Activated CD4-positive, alpha-beta memory T cell treated with anti-CD3 and anti-CD28 coated beads for 36 hours (primary cell): ENCODE measurements at regions not wholly inside any gene's neighbourhood (a gene's known extent, or its start where the extent isn't known, plus 50 kb on each side); places are given as distances from the start of the nearest gene placed in this dataset.

ENCODE experiments used
- CTCF ChIA-PET: fragments of 350-600 bp; sonication (Branson Sonifier 250); formaldehyde crosslinking; loops from one replicate; lab custom pipeline; 2021; ENCODE audit warnings: antibody characterized with exemption, inconsistent platforms; lab: Charles Lee
- POLR2A ChIA-PET: fragments of 350-600 bp; sonication (Branson Sonifier 250); formaldehyde crosslinking; loops from one replicate; lab custom pipeline; 2021; ENCODE audit warnings: antibody characterized with exemption; lab: Charles Lee
- DNase-seq: peaks from one replicate; pipeline ENCODE4 v3.0.0-alpha.2; 2020
- H3K27ac Mint-ChIP-seq: one replicate; pipeline ENCODE4 v1.8.0; 2021; ENCODE audit warnings: mixed read lengths
- H3K27me3 Mint-ChIP-seq: one replicate; pipeline ENCODE4 v1.8.0; 2021; ENCODE audit warnings: mixed read lengths
- H3K36me3 Mint-ChIP-seq: one replicate; pipeline ENCODE4 v1.8.0; 2021; ENCODE audit warnings: mixed read lengths
- H3K4me1 Mint-ChIP-seq: one replicate; pipeline ENCODE4 v1.8.0; 2021; ENCODE audit warnings: low read depth, mixed read lengths
- H3K4me3 Mint-ChIP-seq: one replicate; pipeline ENCODE4 v1.8.0; 2021; ENCODE audit warnings: mild to moderate bottlenecking, mixed read lengths
- H3K9me3 Mint-ChIP-seq: one replicate; pipeline ENCODE4 v1.8.0; 2021; ENCODE audit warnings: mixed read lengths
- intact Hi-C: fragments of 100-400 bp; cut with micrococcal nuclease; formaldehyde crosslinking; loops from one replicate; pipeline ENCODE4 v1.15.1; 2023

- CTCF ChIA-PET: no interaction called here
- H3K4me1 Mint-ChIP-seq: no peaks in the 10 kb centered on the region
- no peaks in the 10 kb centered on the region for H3K27me3 Mint-ChIP-seq
- no peak for DNase-seq
- H3K4me3 Mint-ChIP-seq: no peak overlapping the region
- POLR2A ChIA-PET: no interaction called here
- intact Hi-C loops: no loop called here
- H3K36me3 Mint-ChIP-seq: no peaks in the 10 kb centered on the region
- no peak overlapping the region for H3K27ac Mint-ChIP-seq
- H3K9me3 Mint-ChIP-seq: peaks cover 12% of the 10 kb centered on the region
These were observed 528.0 kb upstream of the NMUR2 start for GRCh38 chr5:152933056-152933455.

- POLR2A ChIA-PET: no interaction called here
These were observed 533.6 kb upstream of the NMUR2 start for GRCh38 chr5:152938630-152939029.

GRCh38 chr5:152942633-152943336, 537.7 kb upstream of the NMUR2 start:
- H3K27ac Mint-ChIP-seq: no peak overlapping the region
- H3K36me3 Mint-ChIP-seq: no peaks in the 10 kb centered on the region
- DNase-seq: no peak
- ChIA-PET POLR2A (no interaction called here), CTCF (no interaction called here)
- H3K9me3 Mint-ChIP-seq: peaks cover 15% of the 10 kb centered on the region
- intact Hi-C loops: no loop called here
- no peak overlapping the region for H3K4me3 Mint-ChIP-seq
- H3K4me1 Mint-ChIP-seq: no peaks in the 10 kb centered on the region
- no peaks in the 10 kb centered on the region for H3K27me3 Mint-ChIP-seq

More at GRCh38 chr5:152938630-152939029, 533.6 kb upstream of the NMUR2 start:
- Mint-ChIP-seq H3K27me3 (no peaks in the 10 kb centered on the region), H3K4me3 (no peak overlapping the region), H3K4me1 (no peaks in the 10 kb centered on the region), H3K36me3 (no peaks in the 10 kb centered on the region), H3K27ac (no peak overlapping the region), H3K9me3 (peaks cover 15% of the 10 kb centered on the region)
- intact Hi-C loops: no loop called here
- no peak for DNase-seq
- CTCF ChIA-PET: no interaction called here

GRCh38 chr5:152953788-152954483, 536.5 kb upstream of the GRIA1 start:
- no peaks in the 10 kb centered on the region for H3K36me3 Mint-ChIP-seq
- CTCF ChIA-PET: no interaction called here
- no peak overlapping the region for H3K4me3 Mint-ChIP-seq
- no peaks in the 10 kb centered on the region for H3K27me3 Mint-ChIP-seq
- H3K27ac Mint-ChIP-seq: no peak overlapping the region
- no peak for DNase-seq
- intact Hi-C loops: no loop called here
- H3K9me3 Mint-ChIP-seq: peaks cover 2% of the 10 kb centered on the region
- no peaks in the 10 kb centered on the region for H3K4me1 Mint-ChIP-seq
- POLR2A ChIA-PET: no interaction called here

GRCh38 chr5:152956943-152957613, 533.4 kb upstream of the GRIA1 start:
- H3K36me3 Mint-ChIP-seq: no peaks in the 10 kb centered on the region
- H3K27me3 Mint-ChIP-seq: no peaks in the 10 kb centered on the region
- peaks cover 3% of the 10 kb centered on the region for H3K9me3 Mint-ChIP-seq
- DNase-seq: no peak
- intact Hi-C loops: no loop called here
- H3K4me1 Mint-ChIP-seq: no peaks in the 10 kb centered on the region
- no peak overlapping the region for H3K4me3 Mint-ChIP-seq
- no peak overlapping the region for H3K27ac Mint-ChIP-seq
- POLR2A ChIA-PET: no interaction called here
- CTCF ChIA-PET: no interaction called here

- Mint-ChIP-seq H3K4me3 (no peak overlapping the region), H3K27ac (no peak overlapping the region), H3K27me3 (no peaks in the 10 kb centered on the region), H3K9me3 (peaks cover 21% of the 10 kb centered on the region), H3K36me3 (no peaks in the 10 kb centered on the region), H3K4me1 (no peaks in the 10 kb centered on the region)
- ChIA-PET CTCF (no interaction called here), POLR2A (no interaction called here)
- intact Hi-C loops: no loop called here
- DNase-seq: no peak
These were observed 512.2 kb upstream of the GRIA1 start for GRCh38 chr5:152978141-152978835.

- H3K4me1 Mint-ChIP-seq: no peaks in the 10 kb centered on the region
- no peaks in the 10 kb centered on the region for H3K27me3 Mint-ChIP-seq
- ChIA-PET CTCF (no interaction called here), POLR2A (no interaction called here)
- H3K4me3 Mint-ChIP-seq: no peak overlapping the region
- H3K27ac Mint-ChIP-seq: no peak overlapping the region
- DNase-seq: no peak
- no peaks in the 10 kb centered on the region for H3K36me3 Mint-ChIP-seq
- peaks cover 6% of the 10 kb centered on the region for H3K9me3 Mint-ChIP-seq
- intact Hi-C loops: no loop called here
These were observed 503.3 kb upstream of the GRIA1 start for GRCh38 chr5:152987131-152987530.

GRCh38 chr5:152990217-152990616, 500.3 kb upstream of the GRIA1 start:
- no peaks in the 10 kb centered on the region for H3K27me3 Mint-ChIP-seq
- ChIA-PET CTCF (no interaction called here), POLR2A (no interaction called here)
- no peak overlapping the region for H3K4me3 Mint-ChIP-seq
- no peaks in the 10 kb centered on the region for H3K36me3 Mint-ChIP-seq
- intact Hi-C loops: no loop called here
- no peak for DNase-seq
- H3K27ac Mint-ChIP-seq: no peak overlapping the region
- H3K9me3 Mint-ChIP-seq: no peaks in the 10 kb centered on the region
- H3K4me1 Mint-ChIP-seq: no peaks in the 10 kb centered on the region

GRCh38 chr5:152990649-152991048, 499.8 kb upstream of the GRIA1 start:
- no peaks in the 10 kb centered on the region for H3K27me3 Mint-ChIP-seq
- ChIA-PET CTCF (interaction anchor here (0.6 kb wide), 1 partner anchor 73 kb away, joined by 3 read pairs; no protein-coding TSS in a partner anchor), POLR2A (no interaction called here)
- intact Hi-C loops: no loop called here
- DNase-seq: no peak
- no peaks in the 10 kb centered on the region for H3K36me3 Mint-ChIP-seq
- no peaks in the 10 kb centered on the region for H3K4me1 Mint-ChIP-seq
- H3K9me3 Mint-ChIP-seq: no peaks in the 10 kb centered on the region
- H3K4me3 Mint-ChIP-seq: no peak overlapping the region
- no peak overlapping the region for H3K27ac Mint-ChIP-seq

GRCh38 chr5:152994033-152994680, 496.3 kb upstream of the GRIA1 start:
- Mint-ChIP-seq H3K36me3 (no peaks in the 10 kb centered on the region), H3K27ac (no peak overlapping the region), H3K4me3 (no peak overlapping the region), H3K4me1 (no peaks in the 10 kb centered on the region), H3K27me3 (no peaks in the 10 kb centered on the region), H3K9me3 (peaks cover 6% of the 10 kb centered on the region)
- DNase-seq: no peak
- intact Hi-C loops: no loop called here
- CTCF ChIA-PET: no interaction called here
- POLR2A ChIA-PET: no interaction called here

GRCh38 chr5:152995214-152995725, 495.2 kb upstream of the GRIA1 start:
- Mint-ChIP-seq H3K27ac (no peak overlapping the region), H3K4me1 (no peaks in the 10 kb centered on the region), H3K36me3 (no peaks in the 10 kb centered on the region), H3K27me3 (no peaks in the 10 kb centered on the region), H3K9me3 (peaks cover 6% of the 10 kb centered on the region), H3K4me3 (no peak overlapping the region)
- ChIA-PET POLR2A (no interaction called here), CTCF (no interaction called here)
- intact Hi-C loops: no loop called here
- DNase-seq: no peak

- CTCF ChIA-PET: no interaction called here
- Mint-ChIP-seq H3K4me1 (no peaks in the 10 kb centered on the region), H3K9me3 (peaks cover 23% of the 10 kb centered on the region), H3K36me3 (no peaks in the 10 kb centered on the region), H3K27ac (no peak overlapping the region), H3K27me3 (no peaks in the 10 kb centered on the region), H3K4me3 (no peak overlapping the region)
- DNase-seq: no peak
- POLR2A ChIA-PET: no interaction called here
- intact Hi-C loops: no loop called here
These were observed 484.8 kb upstream of the GRIA1 start for GRCh38 chr5:153005711-153006110.
